Body of pancreas (tissue), 4 donors: ENCODE measurements at regions not wholly inside any gene's neighbourhood (a gene's known extent, or its start where the extent isn't known, plus 50 kb on each side); places are given as distances from the start of the nearest gene placed in this dataset.

Source experiments
- ATAC-seq: fragments of 150-250 bp; one replicate; pipeline ENCODE4 v1.9.1; 2016
- DNase-seq, 4 donors: peaks; one replicate each; pipeline ENCODE4 v3.0.0-alpha.2; 2019
- H3K27ac ChIP-seq, 4 donors: fragments of 200-600 bp; sonication (generic); 1 replicate in 3 of 4; 2 replicates in 1 of 4; pipeline versions ENCODE4 v1.5.1 to v1.6.1; 2016 to 2019; ENCODE audit warnings: mild to moderate bottlenecking in 1 of 4, mixed read lengths in 1 of 4, moderate library complexity in 1 of 4
- H3K27me3 ChIP-seq, 2 donors: fragments of 200-600 bp; sonication (generic); one replicate each; pipeline ENCODE4 v1.6.0; 2016; ENCODE audit warnings: mild to moderate bottlenecking in 1 of 2
- H3K36me3 ChIP-seq, 2 donors: fragments of 200-600 bp; sonication (generic); replicated peaks in 1 of 2; 2 replicates each; pipeline ENCODE4 v1.5.1; 2016; ENCODE audit warnings: low read depth in 2 of 2; ENCODE audit not compliant: insufficient read depth in 1 of 2
- H3K4me1 ChIP-seq: fragments of 200-600 bp; sonication (generic); one replicate; pipeline ENCODE4 v1.6.0; 2016
- H3K4me3 ChIP-seq, 2 donors: fragments of 200-600 bp; sonication (generic); 1 replicate in 1 of 2; 2 replicates in 1 of 2; pipeline ENCODE4 v1.5.1; 2016 to 2019
- H3K9me3 ChIP-seq, 3 donors: fragments of 200-600 bp; sonication (generic); 1 replicate in 2 of 3; 2 replicates in 1 of 3; pipeline ENCODE4 v1.5.1; 2016
- CTCF ChIP-seq, 7 experiments: fragments of 450-650 bp in 4 of 7; fragments of 200-600 bp in 3 of 7; sonication (generic) in 3 of 7; IDR thresholded peaks; one replicate each; pipeline ENCODE4 v1.5.1; 2016 to 2019; ENCODE audit warnings: antibody characterized with exemption in 7 of 7
- POLR2A ChIP-seq, 3 donors: fragments of 450-650 bp; IDR thresholded peaks; one replicate each; pipeline ENCODE4 v1.6.1; 2016; ENCODE audit warnings: antibody characterized with exemption in 3 of 3, mild to moderate bottlenecking in 2 of 3
- WGBS, 2 donors: methylation state at CpG; one replicate each; pipeline ENCODE4 v1.1.5; 2017; 5-methylcytosine and 5-hydroxymethylcytosine counted together
- intact Hi-C: fragments of 100-400 bp; cut with DNase I; formaldehyde crosslinking; loops from one replicate; pipeline ENCODE4 v1.15.1; 2023

GRCh38 chr9:108074900-108075299 lies 585.3 kb upstream of the KLF4 start:
- TF ChIP-seq POLR2A (IDR thresholded peaks at IDR 0.05) (no peak), CTCF (IDR thresholded peaks at IDR 0.05) (no peak)
- no peak overlapping the region for H3K27ac ChIP-seq
- H3K4me3 ChIP-seq: no peak overlapping the region
- no peaks in the 10 kb centered on the region for H3K27me3 ChIP-seq
- WGBS, 2 donors: 71 to 77% methylated on average over 5 of the region's 5 CpGs
- ATAC-seq (no peak), DNase-seq (no peak)
- no peaks in the 10 kb centered on the region for H3K9me3 ChIP-seq
- H3K36me3 ChIP-seq: no peaks in the 10 kb centered on the region
- H3K4me1 ChIP-seq: no peaks in the 10 kb centered on the region
- intact Hi-C loops: no loop called here

- WGBS, 2 donors: 64 to 67% methylated on average over 6 of the region's 6 CpGs
- intact Hi-C loops: no loop called here
- Histone ChIP-seq H3K9me3 (no peaks in the 10 kb centered on the region), H3K27ac (no peak overlapping the region), H3K27me3 (no peaks in the 10 kb centered on the region), H3K4me1 (no peaks in the 10 kb centered on the region), H3K4me3 (no peak overlapping the region), H3K36me3 (no peaks in the 10 kb centered on the region)
- no peak for TF ChIP-seq POLR2A (IDR thresholded peaks at IDR 0.05)
- TF ChIP-seq CTCF (IDR thresholded peaks at IDR 0.05): no peak
- no peak for DNase-seq
- no peak for ATAC-seq
Measured at GRCh38 chr9:108073823-108074222, 584.3 kb upstream of the KLF4 start.

DNA sequence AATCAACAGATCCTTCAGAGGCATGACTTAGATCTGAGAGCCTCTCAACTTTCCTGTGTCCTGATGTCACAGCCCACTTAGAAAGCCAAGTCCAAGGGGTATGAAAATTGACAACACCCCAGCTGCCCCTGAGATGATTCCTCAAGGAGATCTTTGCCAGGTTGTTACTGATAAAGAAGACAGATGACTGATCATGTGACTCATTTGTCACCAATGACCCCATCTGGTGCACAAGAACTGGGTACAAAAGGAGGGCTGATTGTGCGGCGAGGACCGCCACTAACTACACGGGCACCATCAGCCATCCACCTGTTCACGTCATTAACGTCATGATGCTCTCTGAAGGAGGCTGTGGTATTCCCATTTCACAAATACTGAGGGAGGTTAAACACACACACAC lies 583.2 kb upstream of the KLF4 start:
- no peak for ATAC-seq
- DNase-seq: no peak
- Histone ChIP-seq H3K27me3 (no peaks in the 10 kb centered on the region), H3K36me3 (no peaks in the 10 kb centered on the region), H3K4me1 (no peaks in the 10 kb centered on the region), H3K9me3 (no peaks in the 10 kb centered on the region), H3K27ac (no peak overlapping the region), H3K4me3 (no peak overlapping the region)
- WGBS, 2 donors: 88 to 96% methylated on average over 6 of the region's 6 CpGs
- intact Hi-C loops: no loop called here
- TF ChIP-seq CTCF (IDR thresholded peaks at IDR 0.05): no peak

DNA sequence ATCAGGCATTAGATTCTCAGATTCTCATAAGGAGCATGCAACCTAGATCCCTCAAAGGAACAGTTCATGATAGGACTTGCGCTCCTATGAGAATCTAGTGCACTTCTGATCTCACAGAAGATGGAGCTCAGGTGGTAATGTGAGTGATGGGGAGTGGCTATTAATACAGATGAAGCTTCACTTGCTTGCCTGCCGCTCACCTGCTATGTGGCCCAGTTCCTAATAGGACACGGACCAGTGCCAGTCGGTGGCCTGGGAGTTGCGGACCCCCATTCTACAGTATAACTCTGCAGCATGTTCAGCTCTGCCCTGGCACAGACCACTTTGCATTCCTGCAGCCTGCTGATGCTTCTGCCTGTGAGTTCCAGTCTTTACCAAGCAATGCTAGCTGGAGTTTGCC lies 581.3 kb upstream of the KLF4 start:
- H3K27ac ChIP-seq: no peak overlapping the region
- H3K36me3 ChIP-seq: no peaks in the 10 kb centered on the region
- no peak for TF ChIP-seq CTCF (IDR thresholded peaks at IDR 0.05)
- no peak for TF ChIP-seq POLR2A (IDR thresholded peaks at IDR 0.05)
- no peaks in the 10 kb centered on the region for H3K9me3 ChIP-seq
- WGBS, 2 donors: 90% methylated on average over 5 of the region's 5 CpGs
- ATAC-seq (no peak), DNase-seq (no peak)
- H3K4me3 ChIP-seq: no peak overlapping the region
- no peaks in the 10 kb centered on the region for H3K27me3 ChIP-seq
- intact Hi-C loops: no loop called here
- H3K4me1 ChIP-seq: no peaks in the 10 kb centered on the region

GRCh38 chr9:108069991-108070390 lies 580.4 kb upstream of the KLF4 start:
- intact Hi-C loops: no loop called here
- Histone ChIP-seq H3K27ac (no peak overlapping the region), H3K4me1 (no peaks in the 10 kb centered on the region), H3K9me3 (no peaks in the 10 kb centered on the region), H3K4me3 (no peak overlapping the region), H3K36me3 (no peaks in the 10 kb centered on the region), H3K27me3 (no peaks in the 10 kb centered on the region)
- TF ChIP-seq POLR2A (IDR thresholded peaks at IDR 0.05): no peak
- TF ChIP-seq CTCF (IDR thresholded peaks at IDR 0.05): no peak
- no peak for ATAC-seq
- DNase-seq: no peak
- whole genome bisulfite sequencing, 2 donors: 45 to 56% methylated on average over 1 of the region's 1 CpG
